GM12892 (cell line): ENCODE measurements at regions not wholly inside any gene's neighbourhood (a gene's known extent, or its start where the extent isn't known, plus 50 kb on each side); places are given as distances from the start of the nearest gene placed in this dataset.

Source experiments
- POLR2A ChIP-seq: IDR thresholded peaks from 2 replicates; pipeline ENCODE4 v1.6.1; 2011; ENCODE audit warnings: low read depth, low read length, control low read depth
- POLR2AphosphoS5 ChIP-seq: IDR thresholded peaks from 2 replicates; pipeline ENCODE4 v1.6.1; 2011; ENCODE audit warnings: low read depth, low read length, control low read depth
- TAF1 ChIP-seq: IDR thresholded peaks from 2 replicates; pipeline ENCODE4 v1.6.1; 2011; ENCODE audit warnings: low read depth, mild to moderate bottlenecking, control low read depth, low read length, borderline replicate concordance

GRCh38 chr2:144625226-144625625 is 105.3 kb upstream of the ZEB2 start:
- TF ChIP-seq POLR2A (no peak), TAF1 (no peak), POLR2AphosphoS5 (no peak)
